ENCODE measurements at regions not wholly inside any gene's neighbourhood (a gene's known extent, or its start where the extent isn't known, plus 50 kb on each side); places are given as distances from the start of the nearest gene placed in this dataset.

GRCh38 chr9:87334366-87334765, 163.3 kb upstream of the DAPK1 start:
- DNase-seq (ENCODE audit: low read depth), result peak; percentile 35

- no peak for DNase-seq (ENCODE audit: low read depth)
Observed at GRCh38 chr9:87336407-87336806, 161.3 kb upstream of the DAPK1 start.

- peak; percentile 88 for DNase-seq (ENCODE audit: low read depth)
Observed at GRCh38 chr9:87336914-87337333, 160.7 kb upstream of the DAPK1 start.

GRCh38 chr9:87337335-87338087, 160.2 kb upstream of the DAPK1 start:
- DNase-seq (ENCODE audit: low read depth), result peak; percentile 65

- no peak for DNase-seq (ENCODE audit: low read depth)
Observed at GRCh38 chr9:87338088-87338989, 159.3 kb upstream of the DAPK1 start.

- no peak for DNase-seq (ENCODE audit: low read depth)
Observed at GRCh38 chr9:87340391-87340790, 157.3 kb upstream of the DAPK1 start.

GRCh38 chr9:87342743-87343142, 154.9 kb upstream of the DAPK1 start:
- peak; percentile 24 for DNase-seq (ENCODE audit: low read depth)

GRCh38 chr9:87343816-87344430, 153.7 kb upstream of the DAPK1 start:
- peak; percentile 27 for DNase-seq (ENCODE audit: low read depth)

GRCh38 chr9:87346061-87346665, 151.5 kb upstream of the DAPK1 start:
- no peak for DNase-seq (ENCODE audit: low read depth)

GRCh38 chr9:87350915-87351314, 146.8 kb upstream of the DAPK1 start:
- peak; percentile 64 for DNase-seq (ENCODE audit: low read depth)

GRCh38 chr9:87353301-87353700, 144.4 kb upstream of the DAPK1 start:
- DNase-seq (ENCODE audit: low read depth), result no peak

GRCh38 chr9:87354147-87354546, 143.5 kb upstream of the DAPK1 start:
- DNase-seq (ENCODE audit: low read depth), result no peak

- no peak for DNase-seq (ENCODE audit: low read depth)
Observed at GRCh38 chr9:87357600-87357999, 140.1 kb upstream of the DAPK1 start.

GRCh38 chr9:87359264-87359663, 138.4 kb upstream of the DAPK1 start:
- DNase-seq (ENCODE audit: low read depth), result no peak

GRCh38 chr9:87359958-87360601, 137.6 kb upstream of the DAPK1 start:
- DNase-seq (ENCODE audit: low read depth), result no peak

GRCh38 chr9:87370049-87370685, 127.5 kb upstream of the DAPK1 start:
- no peak for DNase-seq (ENCODE audit: low read depth)

GRCh38 chr9:87371795-87372355, 125.8 kb upstream of the DAPK1 start:
- DNase-seq (ENCODE audit: low read depth), result no peak

GRCh38 chr9:87372356-87372851, 125.3 kb upstream of the DAPK1 start:
- DNase-seq (ENCODE audit: low read depth), result no peak

GRCh38 chr9:87374023-87374919, 123.4 kb upstream of the DAPK1 start:
- peak; percentile 59 for DNase-seq (ENCODE audit: low read depth)

Data from iris pigment epithelial cell (primary cell).